AG09319 (cell line): ENCODE measurements at regions not wholly inside any gene's neighbourhood (a gene's known extent, or its start where the extent isn't known, plus 50 kb on each side); places are given as distances from the start of the nearest gene placed in this dataset.

Experiments
- DNase-seq: peaks from one replicate; pipeline ENCODE4 v3.0.0-alpha.2; 2010; ENCODE audit warnings: low read depth; ENCODE audit errors: extremely low read depth
- TF ChIP-seq, protein P1 (sequence below): IDR thresholded peaks from 2 replicates; pipeline ENCODE4 v1.5.1; 2011; ENCODE audit warnings: low read depth, mild to moderate bottlenecking, inconsistent platforms, low read length, moderate library complexity

DNA sequence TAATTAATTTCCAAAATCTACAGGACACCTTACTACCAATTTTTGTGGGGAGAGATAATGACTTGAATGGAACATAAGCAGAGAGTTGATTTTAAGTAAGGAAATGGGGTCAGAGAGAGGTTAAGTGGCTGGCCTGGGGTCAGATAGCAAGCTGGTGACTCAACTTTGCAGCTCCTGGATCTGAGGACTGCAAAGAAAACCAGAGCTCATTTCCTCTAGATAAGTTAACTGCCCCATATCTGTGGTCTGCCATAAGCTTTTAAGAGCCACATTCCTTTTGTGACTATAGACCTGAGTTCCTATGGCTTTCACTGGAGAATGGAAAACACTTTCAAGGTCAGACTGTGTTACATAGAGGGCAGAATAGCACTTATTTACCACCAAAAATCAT lies 201.2 kb upstream of the PRICKLE1 start:
- TF ChIP-seq, protein P1, sequence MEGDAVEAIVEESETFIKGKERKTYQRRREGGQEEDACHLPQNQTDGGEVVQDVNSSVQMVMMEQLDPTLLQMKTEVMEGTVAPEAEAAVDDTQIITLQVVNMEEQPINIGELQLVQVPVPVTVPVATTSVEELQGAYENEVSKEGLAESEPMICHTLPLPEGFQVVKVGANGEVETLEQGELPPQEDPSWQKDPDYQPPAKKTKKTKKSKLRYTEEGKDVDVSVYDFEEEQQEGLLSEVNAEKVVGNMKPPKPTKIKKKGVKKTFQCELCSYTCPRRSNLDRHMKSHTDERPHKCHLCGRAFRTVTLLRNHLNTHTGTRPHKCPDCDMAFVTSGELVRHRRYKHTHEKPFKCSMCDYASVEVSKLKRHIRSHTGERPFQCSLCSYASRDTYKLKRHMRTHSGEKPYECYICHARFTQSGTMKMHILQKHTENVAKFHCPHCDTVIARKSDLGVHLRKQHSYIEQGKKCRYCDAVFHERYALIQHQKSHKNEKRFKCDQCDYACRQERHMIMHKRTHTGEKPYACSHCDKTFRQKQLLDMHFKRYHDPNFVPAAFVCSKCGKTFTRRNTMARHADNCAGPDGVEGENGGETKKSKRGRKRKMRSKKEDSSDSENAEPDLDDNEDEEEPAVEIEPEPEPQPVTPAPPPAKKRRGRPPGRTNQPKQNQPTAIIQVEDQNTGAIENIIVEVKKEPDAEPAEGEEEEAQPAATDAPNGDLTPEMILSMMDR: no peak
- no peak for DNase-seq

DNA sequence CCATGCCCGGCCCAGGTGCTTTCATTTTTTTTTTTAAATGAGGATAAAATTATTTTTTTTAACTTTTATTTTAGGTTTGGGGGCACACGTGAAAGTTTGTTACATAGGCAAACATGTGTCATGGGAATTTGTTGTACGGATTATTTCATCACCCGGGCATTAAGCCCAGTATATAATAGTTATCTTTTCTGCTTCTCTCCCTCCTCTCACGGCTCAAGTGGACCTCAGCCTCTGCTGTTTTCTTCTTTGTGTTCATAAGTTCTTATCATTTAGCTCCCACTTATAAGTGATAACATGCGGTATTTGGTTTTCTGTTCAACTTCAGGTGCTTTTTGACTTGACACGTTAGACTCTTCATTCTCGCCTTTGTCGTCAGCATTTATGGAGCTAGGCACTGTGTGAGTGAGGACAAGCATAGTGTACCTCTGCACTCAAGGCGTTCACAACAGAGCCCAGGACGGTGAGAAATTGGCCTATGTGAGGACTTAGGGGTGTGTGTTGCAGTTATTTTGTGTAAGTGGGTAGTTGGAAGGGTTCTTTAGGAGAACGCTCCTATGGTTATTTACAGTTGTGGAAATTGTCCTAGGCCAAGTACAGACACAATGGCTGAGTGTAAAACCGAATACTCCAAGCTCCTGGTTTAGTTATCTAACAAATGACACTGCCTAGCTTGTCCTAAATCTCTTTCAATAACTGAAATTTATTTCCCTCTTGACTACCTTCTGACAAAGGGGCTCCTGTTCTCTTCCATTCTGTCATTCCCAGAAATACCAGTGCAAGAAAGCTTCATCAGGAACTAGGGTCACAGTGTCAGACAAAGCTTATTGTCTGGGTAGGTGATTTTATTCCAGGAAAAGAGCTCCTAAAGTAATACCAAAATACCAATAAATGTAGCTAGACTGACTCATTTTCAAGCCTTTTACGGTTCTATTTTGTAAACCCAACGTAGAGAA lies 200.5 kb upstream of the PRICKLE1 start:
- DNase-seq: no peak
- TF ChIP-seq, protein P1: no peak

GRCh38 chr12:42786400-42787148 lies 197.0 kb upstream of the PRICKLE1 start:
- TF ChIP-seq, protein P1: no peak
- DNase-seq: no peak

- DNase-seq: no peak
- TF ChIP-seq, protein P1: no peak
Measured at GRCh38 chr12:42785944-42786343, 196.4 kb upstream of the PRICKLE1 start.

DNA sequence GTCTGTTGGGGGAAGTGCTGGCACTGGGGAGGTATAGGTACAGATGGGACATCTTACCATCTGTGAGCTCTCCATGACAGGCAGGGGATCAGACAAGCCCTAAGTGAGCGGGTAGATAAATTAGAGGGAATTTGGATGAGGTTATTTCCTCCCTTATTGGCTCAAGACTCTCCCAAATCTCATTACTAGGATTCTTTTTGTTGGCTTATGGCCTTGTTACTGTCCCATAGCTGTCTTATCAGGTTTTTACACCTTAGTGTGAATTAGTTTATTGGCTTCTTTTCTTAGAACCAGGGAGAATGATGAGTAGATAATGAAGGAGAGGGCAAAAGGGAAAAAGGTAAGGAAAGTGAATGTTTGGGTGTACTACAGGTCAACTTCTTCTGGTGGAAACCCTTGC lies 191.1 kb upstream of the PRICKLE1 start:
- no peak for DNase-seq
- TF ChIP-seq, protein P1: no peak

GRCh38 chr12:42779186-42779859 lies 189.8 kb upstream of the PRICKLE1 start:
- no peak for DNase-seq
- TF ChIP-seq, protein P1: no peak
